Neural crest cell (in vitro differentiated cells): ENCODE measurements at regions not wholly inside any gene's neighbourhood (a gene's known extent, or its start where the extent isn't known, plus 50 kb on each side); places are given as distances from the start of the nearest gene placed in this dataset.

ENCODE experiments used
- DNase-seq: peaks from one replicate; pipeline ENCODE4 v3.0.0; 2021; ENCODE audit warnings: low read depth, mixed read lengths, low spot score
- H3K27ac Mint-ChIP-seq: one replicate; pipeline ENCODE4 v1.8.0; 2021; ENCODE audit warnings: mild to moderate bottlenecking, mixed read lengths; ENCODE audit not compliant: unreplicated experiment
- H3K27me3 Mint-ChIP-seq: 2 replicates; pipeline ENCODE4 v1.8.0; 2021; ENCODE audit warnings: low read depth, mild to moderate bottlenecking, mixed read lengths
- H3K36me3 Mint-ChIP-seq: 2 replicates; pipeline ENCODE4 v1.8.0; 2021; ENCODE audit warnings: low read depth, mild to moderate bottlenecking, mixed read lengths
- H3K4me1 Mint-ChIP-seq: 2 replicates; pipeline ENCODE4 v1.8.0; 2021; ENCODE audit warnings: mixed read lengths
- H3K4me3 Mint-ChIP-seq: one replicate; pipeline ENCODE4 v1.8.0; 2021; ENCODE audit warnings: mild to moderate bottlenecking, mixed read lengths
- H3K9me3 Mint-ChIP-seq: 2 replicates; pipeline ENCODE4 v1.8.0; 2021; ENCODE audit warnings: mixed read lengths
- TF ChIP-seq, protein P1 (sequence below): fragments of 200-600 bp; sonication (generic); conservative IDR thresholded peaks from 2 replicates; pipeline ENCODE4 v1.5.0; 2021; ENCODE audit warnings: antibody characterized with exemption, mild to moderate bottlenecking

- Mint-ChIP-seq H3K27me3 (no peaks in the 10 kb centered on the region), H3K36me3 (no peaks in the 10 kb centered on the region), H3K4me3 (no peak overlapping the region), H3K9me3 (peaks cover 7% of the 10 kb centered on the region), H3K4me1 (no peaks in the 10 kb centered on the region), H3K27ac (no peak overlapping the region)
- no peak for DNase-seq
- TF ChIP-seq, protein P1, sequence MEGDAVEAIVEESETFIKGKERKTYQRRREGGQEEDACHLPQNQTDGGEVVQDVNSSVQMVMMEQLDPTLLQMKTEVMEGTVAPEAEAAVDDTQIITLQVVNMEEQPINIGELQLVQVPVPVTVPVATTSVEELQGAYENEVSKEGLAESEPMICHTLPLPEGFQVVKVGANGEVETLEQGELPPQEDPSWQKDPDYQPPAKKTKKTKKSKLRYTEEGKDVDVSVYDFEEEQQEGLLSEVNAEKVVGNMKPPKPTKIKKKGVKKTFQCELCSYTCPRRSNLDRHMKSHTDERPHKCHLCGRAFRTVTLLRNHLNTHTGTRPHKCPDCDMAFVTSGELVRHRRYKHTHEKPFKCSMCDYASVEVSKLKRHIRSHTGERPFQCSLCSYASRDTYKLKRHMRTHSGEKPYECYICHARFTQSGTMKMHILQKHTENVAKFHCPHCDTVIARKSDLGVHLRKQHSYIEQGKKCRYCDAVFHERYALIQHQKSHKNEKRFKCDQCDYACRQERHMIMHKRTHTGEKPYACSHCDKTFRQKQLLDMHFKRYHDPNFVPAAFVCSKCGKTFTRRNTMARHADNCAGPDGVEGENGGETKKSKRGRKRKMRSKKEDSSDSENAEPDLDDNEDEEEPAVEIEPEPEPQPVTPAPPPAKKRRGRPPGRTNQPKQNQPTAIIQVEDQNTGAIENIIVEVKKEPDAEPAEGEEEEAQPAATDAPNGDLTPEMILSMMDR, result no peak
Measured at GRCh38 chr21:24988941-24989340, 618.3 kb downstream of the MRPL39 start.

- Mint-ChIP-seq H3K4me3 (no peak overlapping the region), H3K4me1 (no peaks in the 10 kb centered on the region), H3K27me3 (no peaks in the 10 kb centered on the region), H3K36me3 (no peaks in the 10 kb centered on the region), H3K9me3 (peaks cover 17% of the 10 kb centered on the region), H3K27ac (no peak overlapping the region)
- no peak for DNase-seq
- TF ChIP-seq, protein P1, result no peak
Measured at GRCh38 chr21:24976238-24976637, 631.0 kb downstream of the MRPL39 start.

DNA sequence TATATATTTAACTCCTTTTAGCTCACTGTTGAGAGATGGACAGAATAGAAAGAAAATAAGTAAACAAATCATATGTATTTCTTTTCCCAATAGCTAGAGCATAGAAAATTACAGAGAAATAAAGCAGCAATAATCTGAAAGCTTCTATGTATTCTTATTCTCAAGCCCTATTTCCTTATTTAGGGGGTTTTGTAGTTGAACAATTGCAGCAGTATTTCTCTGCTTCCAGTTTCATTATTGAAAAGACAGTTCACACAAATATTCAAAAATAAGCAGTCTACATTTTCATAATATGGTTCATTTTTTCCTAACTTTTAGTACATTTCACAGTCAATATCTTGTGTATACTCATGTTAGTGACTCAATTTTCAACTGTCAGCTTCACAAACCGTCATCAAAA, 638.2 kb downstream of the MRPL39 start:
- Mint-ChIP-seq H3K4me1 (no peaks in the 10 kb centered on the region), H3K27ac (no peak overlapping the region), H3K4me3 (no peak overlapping the region), H3K27me3 (no peaks in the 10 kb centered on the region), H3K36me3 (no peaks in the 10 kb centered on the region), H3K9me3 (peaks cover 18% of the 10 kb centered on the region)
- TF ChIP-seq, protein P1, result no peak
- no peak for DNase-seq

DNA sequence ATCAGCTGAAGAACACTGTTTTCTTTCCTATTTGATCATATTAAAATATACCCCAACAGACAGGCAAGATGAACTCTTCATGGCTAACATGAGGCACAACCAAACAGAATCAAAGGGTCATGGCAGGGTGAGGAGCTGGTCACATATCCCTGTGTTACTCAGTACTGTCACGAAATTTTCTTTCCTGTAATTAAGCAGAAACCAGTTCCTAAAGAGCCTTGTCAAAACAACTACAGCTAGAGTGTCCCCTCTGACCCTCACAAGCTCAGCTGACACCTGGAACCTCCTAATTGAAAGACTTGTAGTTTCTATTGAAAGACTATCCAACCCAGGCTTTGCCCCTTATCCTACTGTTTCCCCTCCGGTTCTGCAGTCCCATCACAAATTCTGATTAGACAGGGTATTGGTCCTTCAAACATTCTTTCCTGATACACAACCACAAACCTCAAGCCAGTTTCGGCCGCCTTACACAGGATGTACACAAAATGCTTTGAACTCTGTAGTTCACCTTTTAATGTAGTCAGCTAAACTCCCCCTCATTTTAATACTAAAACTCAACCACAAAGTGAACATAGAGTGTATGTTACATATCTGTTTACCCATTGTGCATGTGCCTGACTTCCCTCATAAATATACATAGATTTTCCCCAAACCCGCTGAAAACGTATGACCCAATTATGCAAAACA, 651.9 kb downstream of the MRPL39 start:
- Mint-ChIP-seq H3K36me3 (no peaks in the 10 kb centered on the region), H3K27ac (no peak overlapping the region), H3K27me3 (no peaks in the 10 kb centered on the region), H3K9me3 (peaks cover 2% of the 10 kb centered on the region), H3K4me1 (no peaks in the 10 kb centered on the region), H3K4me3 (no peak overlapping the region)
- DNase-seq, result no peak
- TF ChIP-seq, protein P1, result no peak

DNA sequence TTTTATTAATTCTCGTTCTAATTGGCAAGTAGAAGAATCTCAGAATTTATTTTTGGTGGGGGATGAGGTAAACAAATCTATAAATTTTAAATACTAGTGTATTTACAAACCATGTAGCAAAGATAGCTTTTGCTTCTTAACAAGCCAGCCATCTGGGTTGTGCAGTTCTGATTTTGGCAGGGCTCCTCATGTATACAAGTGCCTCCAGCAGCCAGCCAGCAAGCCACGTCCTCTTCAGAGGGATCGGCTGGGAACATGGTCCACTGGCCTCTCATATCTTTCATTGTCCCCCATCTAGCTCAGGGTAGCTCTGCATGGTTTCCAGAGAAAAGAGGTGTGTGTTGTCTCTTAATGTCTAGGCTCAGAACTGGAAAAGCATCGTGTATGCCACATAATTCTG, 659.1 kb downstream of the MRPL39 start:
- Mint-ChIP-seq H3K36me3 (no peaks in the 10 kb centered on the region), H3K27me3 (no peaks in the 10 kb centered on the region), H3K9me3 (no peaks in the 10 kb centered on the region), H3K27ac (no peak overlapping the region), H3K4me1 (no peaks in the 10 kb centered on the region), H3K4me3 (no peak overlapping the region)
- TF ChIP-seq, protein P1, result no peak
- no peak for DNase-seq
